Suprapubic skin (tissue), 4 donors: ENCODE measurements at regions not wholly inside any gene's neighbourhood (a gene's known extent, or its start where the extent isn't known, plus 50 kb on each side); places are given as distances from the start of the nearest gene placed in this dataset.

Source experiments
- DNase-seq, 2 donors: peaks; one replicate each; pipeline ENCODE4 v3.0.0-alpha.2; 2019; ENCODE audit warnings: low spot score in 2 of 2
- H3K27ac ChIP-seq: fragments of 200-600 bp; sonication (generic); one replicate; pipeline ENCODE4 v1.5.1; 2019
- H3K27me3 ChIP-seq: fragments of 200-600 bp; sonication (generic); one replicate; pipeline ENCODE4 v1.5.1; 2019
- H3K36me3 ChIP-seq: fragments of 200-600 bp; sonication (generic); one replicate; pipeline ENCODE4 v1.5.1; 2019
- H3K4me1 ChIP-seq: fragments of 200-600 bp; sonication (generic); one replicate; pipeline ENCODE4 v1.5.1; 2019
- H3K4me3 ChIP-seq: fragments of 200-600 bp; sonication (generic); one replicate; pipeline ENCODE4 v1.5.1; 2019; ENCODE audit warnings: mild to moderate bottlenecking
- H3K9me3 ChIP-seq: fragments of 200-600 bp; sonication (generic); one replicate; pipeline ENCODE4 v1.5.1; 2019
- CTCF ChIP-seq, 2 donors: fragments of 200-600 bp in 1 of 2; fragments of 450-650 bp in 1 of 2; sonication (generic) in 1 of 2; IDR thresholded peaks; one replicate each; pipeline ENCODE4 v1.5.1; 2016 to 2019; ENCODE audit warnings: antibody characterized with exemption in 2 of 2, mild to moderate bottlenecking in 1 of 2, moderate library complexity in 1 of 2
- EP300 ChIP-seq: sonication (generic); formaldehyde crosslinking; IDR thresholded peaks from one replicate; pipeline ENCODE4 v1.6.1; 2017; ENCODE audit warnings: antibody characterized with exemption
- POLR2A ChIP-seq, 2 donors: fragments of 450-650 bp; IDR thresholded peaks; one replicate each; pipeline ENCODE4 v1.6.1; 2017; ENCODE audit warnings: antibody characterized with exemption in 2 of 2, mild to moderate bottlenecking in 2 of 2, moderate library complexity in 2 of 2
- POLR2AphosphoS5 ChIP-seq, 3 donors: sonication (generic); formaldehyde crosslinking; IDR thresholded peaks; one replicate each; pipeline ENCODE4 v1.6.1; 2017; ENCODE audit warnings: antibody characterized with exemption in 3 of 3
- WGBS: methylation state at CpG from one replicate; pipeline ENCODE4 v1.1.5; 2018; 5-methylcytosine and 5-hydroxymethylcytosine counted together

DNA sequence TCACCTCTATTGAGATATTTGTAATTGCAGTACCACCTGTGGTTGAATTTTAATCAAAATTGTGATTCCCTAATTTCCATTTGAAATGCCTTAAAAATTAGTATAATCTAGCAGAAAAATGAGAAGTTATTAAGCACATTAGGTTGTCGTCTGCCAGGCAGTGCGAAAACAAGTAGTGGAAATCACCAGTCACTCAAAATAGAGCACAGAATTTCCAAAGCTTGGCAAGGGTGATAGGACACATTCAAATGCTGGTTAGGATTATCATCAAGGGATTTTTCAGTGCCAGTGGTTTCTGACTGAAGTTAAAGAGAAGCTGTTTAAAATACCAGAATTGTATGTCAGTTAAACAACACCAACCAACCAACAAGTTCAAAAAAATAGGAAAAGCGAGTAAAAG, 97.8 kb downstream of the PLK2 start:
- Histone ChIP-seq H3K27ac (no peak overlapping the region), H3K27me3 (no peaks in the 10 kb centered on the region), H3K36me3 (no peaks in the 10 kb centered on the region), H3K4me3 (no peak overlapping the region), H3K4me1 (no peaks in the 10 kb centered on the region), H3K9me3 (no peaks in the 10 kb centered on the region)
- TF ChIP-seq EP300 (no peak), CTCF (IDR thresholded peaks at IDR 0.05) (no peak), POLR2A (IDR thresholded peaks at IDR 0.05) (no peak), POLR2AphosphoS5 (IDR thresholded peaks at IDR 0.05) (no peak)
- whole genome bisulfite sequencing: 66% methylated on average over 3 of the region's 3 CpGs
- DNase-seq: no peak

- no peaks in the 10 kb centered on the region for H3K9me3 ChIP-seq
- no peaks in the 10 kb centered on the region for H3K36me3 ChIP-seq
- DNase-seq: no peak
- H3K27me3 ChIP-seq: no peaks in the 10 kb centered on the region
- no peak overlapping the region for H3K27ac ChIP-seq
- WGBS: 97% methylated on average over 2 of the region's 2 CpGs
- TF ChIP-seq POLR2AphosphoS5 (IDR thresholded peaks at IDR 0.05): no peak
- no peak for TF ChIP-seq POLR2A (IDR thresholded peaks at IDR 0.05)
- no peak for TF ChIP-seq CTCF (IDR thresholded peaks at IDR 0.05)
- TF ChIP-seq EP300: no peak
- no peaks in the 10 kb centered on the region for H3K4me1 ChIP-seq
- no peak overlapping the region for H3K4me3 ChIP-seq
Observed at GRCh38 chr5:58360794-58361193, 99.1 kb downstream of the PLK2 start.

GRCh38 chr5:58359981-58360380, 99.9 kb downstream of the PLK2 start:
- H3K4me3 ChIP-seq: no peak overlapping the region
- no peaks in the 10 kb centered on the region for H3K36me3 ChIP-seq
- H3K4me1 ChIP-seq: no peaks in the 10 kb centered on the region
- TF ChIP-seq POLR2A (IDR thresholded peaks at IDR 0.05) (no peak), POLR2AphosphoS5 (IDR thresholded peaks at IDR 0.05) (no peak), CTCF (IDR thresholded peaks at IDR 0.05) (no peak), EP300 (no peak)
- no peak overlapping the region for H3K27ac ChIP-seq
- DNase-seq: no peak
- WGBS: 61% methylated on average over 3 of the region's 3 CpGs
- no peaks in the 10 kb centered on the region for H3K27me3 ChIP-seq
- no peaks in the 10 kb centered on the region for H3K9me3 ChIP-seq

- Histone ChIP-seq H3K4me3 (no peak overlapping the region), H3K27ac (no peak overlapping the region), H3K27me3 (no peaks in the 10 kb centered on the region), H3K4me1 (no peaks in the 10 kb centered on the region), H3K9me3 (no peaks in the 10 kb centered on the region), H3K36me3 (no peaks in the 10 kb centered on the region)
- DNase-seq: no peak
- 61% methylated on average over 11 of the region's 11 CpGs for WGBS
- TF ChIP-seq POLR2AphosphoS5 (IDR thresholded peaks at IDR 0.05) (no peak), POLR2A (IDR thresholded peaks at IDR 0.05) (no peak), EP300 (no peak), CTCF (IDR thresholded peaks at IDR 0.05) (no peak)
Observed at GRCh38 chr5:58358501-58359178, 101.2 kb downstream of the PLK2 start.

- H3K36me3 ChIP-seq: no peaks in the 10 kb centered on the region
- H3K9me3 ChIP-seq: no peaks in the 10 kb centered on the region
- H3K27ac ChIP-seq: no peak overlapping the region
- no peaks in the 10 kb centered on the region for H3K4me1 ChIP-seq
- H3K4me3 ChIP-seq: no peak overlapping the region
- TF ChIP-seq POLR2A (IDR thresholded peaks at IDR 0.05) (no peak), EP300 (no peak), POLR2AphosphoS5 (IDR thresholded peaks at IDR 0.05) (no peak), CTCF (IDR thresholded peaks at IDR 0.05) (no peak)
- 84% methylated on average over 4 of the region's 4 CpGs for WGBS
- no peaks in the 10 kb centered on the region for H3K27me3 ChIP-seq
- no peak for DNase-seq
Observed at GRCh38 chr5:58357799-58358500, 101.9 kb downstream of the PLK2 start.
